ENCODE measurements at regions not wholly inside any gene's neighbourhood (a gene's known extent, or its start where the extent isn't known, plus 50 kb on each side); places are given as distances from the start of the nearest gene placed in this dataset.

DNA sequence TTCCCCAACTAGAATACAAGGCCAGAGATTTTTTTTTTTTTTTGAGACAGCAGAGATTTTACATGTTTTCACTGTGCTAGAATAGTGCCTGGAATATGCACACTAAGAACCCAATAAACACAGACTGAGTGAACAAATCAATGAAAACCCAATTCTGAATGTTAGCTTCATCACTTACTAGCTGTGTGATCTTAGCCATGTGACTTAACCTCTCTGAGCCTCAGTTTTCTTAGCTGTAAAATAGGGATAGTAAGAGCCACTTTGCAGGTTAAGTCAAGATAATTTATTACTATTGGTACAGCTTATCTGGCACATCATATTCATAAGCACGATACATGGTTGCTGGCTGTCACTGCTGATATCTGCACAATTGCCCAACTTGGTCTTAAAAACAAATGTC lies 140.6 kb downstream of the EN1 start (continued):
- TF ChIP-seq YY1 (IDR thresholded peaks at IDR 0.05), result no peak

DNA sequence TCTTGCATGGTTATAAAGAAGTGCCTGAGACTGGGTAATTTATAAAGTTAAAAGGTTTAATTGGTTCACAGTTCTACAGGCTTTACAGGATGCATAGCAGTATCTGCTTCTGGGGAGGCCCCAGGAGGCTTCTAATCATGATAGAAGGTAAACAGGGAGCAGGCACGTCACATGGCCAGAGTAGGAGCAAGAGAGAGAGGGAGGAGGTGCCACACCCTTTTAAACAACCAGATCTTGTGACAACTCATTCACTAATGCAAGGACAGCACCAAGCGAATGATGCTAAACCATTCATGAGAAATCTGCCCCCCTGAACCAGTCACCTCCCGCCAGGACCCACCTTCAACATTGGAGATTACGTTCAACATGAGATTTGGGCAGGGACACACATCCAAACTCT lies 141.1 kb downstream of the EN1 start:
- Histone ChIP-seq H3K36me3 (ENCODE audit: control insufficient read depth in 4 of 4, insufficient read depth in 3 of 4, low read depth in 1 of 4, low read length in 3 of 4) (no peaks in the 10 kb centered on the region), H3K27ac (ENCODE audit: low read depth in 1 of 2, low read length in 2 of 2) (no peak overlapping the region), H3K9me3 (ENCODE audit: control insufficient read depth in 4 of 4, low read length in 3 of 4) (no peaks in the 10 kb centered on the region), H3K27me3 (ENCODE audit: control insufficient read depth in 4 of 4, insufficient read depth in 4 of 4, low read length in 3 of 4) (peaks cover 0 to 6% (median 1%) of the 10 kb centered on the region in 4 donors), H3K9ac (ENCODE audit: low read depth in 1 of 2, low read length in 2 of 2) (no peak overlapping the region), H3K4me3 (ENCODE audit: low read depth in 1 of 3, low read length in 3 of 3) (no peak overlapping the region), H3K4me1 (ENCODE audit: control insufficient read depth in 4 of 4, insufficient read depth in 4 of 4, low read length in 3 of 4) (no peaks in the 10 kb centered on the region)
- 62% methylated on average over 4 of the region's 4 CpGs for WGBS
- TF ChIP-seq HNF4G (IDR thresholded peaks at IDR 0.05) (no peak), JUND (IDR thresholded peaks at IDR 0.05) (no peak)
- DNase-seq (ENCODE audit: low spot score), result no peak

DNA sequence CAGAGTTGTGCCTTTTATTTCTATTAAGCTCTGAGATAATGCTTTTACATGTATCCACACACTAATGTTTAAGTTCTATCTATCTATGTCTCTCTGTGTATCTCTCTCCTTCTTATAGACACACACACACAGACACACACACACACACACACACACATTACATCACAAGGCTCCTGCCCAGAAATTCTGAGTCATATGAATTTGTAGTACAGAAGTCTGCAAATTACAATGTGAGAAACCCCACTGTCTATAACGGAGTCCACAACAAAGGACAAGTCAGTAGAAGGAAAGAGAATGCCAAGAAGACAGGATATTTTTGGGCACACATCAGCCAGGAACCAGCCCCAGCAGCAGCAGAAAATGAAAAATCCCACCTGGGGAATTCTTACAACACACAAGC lies 142.4 kb downstream of the EN1 start:
- no peaks in the 10 kb centered on the region for H3K9me3 ChIP-seq (ENCODE audit: control insufficient read depth in 4 of 4, low read length in 3 of 4)
- H3K9ac ChIP-seq (ENCODE audit: low read depth in 1 of 2, low read length in 2 of 2), result no peak overlapping the region
- H3K27ac ChIP-seq (ENCODE audit: low read depth in 1 of 2, low read length in 2 of 2), result no peak overlapping the region
- TF ChIP-seq, protein P1, sequence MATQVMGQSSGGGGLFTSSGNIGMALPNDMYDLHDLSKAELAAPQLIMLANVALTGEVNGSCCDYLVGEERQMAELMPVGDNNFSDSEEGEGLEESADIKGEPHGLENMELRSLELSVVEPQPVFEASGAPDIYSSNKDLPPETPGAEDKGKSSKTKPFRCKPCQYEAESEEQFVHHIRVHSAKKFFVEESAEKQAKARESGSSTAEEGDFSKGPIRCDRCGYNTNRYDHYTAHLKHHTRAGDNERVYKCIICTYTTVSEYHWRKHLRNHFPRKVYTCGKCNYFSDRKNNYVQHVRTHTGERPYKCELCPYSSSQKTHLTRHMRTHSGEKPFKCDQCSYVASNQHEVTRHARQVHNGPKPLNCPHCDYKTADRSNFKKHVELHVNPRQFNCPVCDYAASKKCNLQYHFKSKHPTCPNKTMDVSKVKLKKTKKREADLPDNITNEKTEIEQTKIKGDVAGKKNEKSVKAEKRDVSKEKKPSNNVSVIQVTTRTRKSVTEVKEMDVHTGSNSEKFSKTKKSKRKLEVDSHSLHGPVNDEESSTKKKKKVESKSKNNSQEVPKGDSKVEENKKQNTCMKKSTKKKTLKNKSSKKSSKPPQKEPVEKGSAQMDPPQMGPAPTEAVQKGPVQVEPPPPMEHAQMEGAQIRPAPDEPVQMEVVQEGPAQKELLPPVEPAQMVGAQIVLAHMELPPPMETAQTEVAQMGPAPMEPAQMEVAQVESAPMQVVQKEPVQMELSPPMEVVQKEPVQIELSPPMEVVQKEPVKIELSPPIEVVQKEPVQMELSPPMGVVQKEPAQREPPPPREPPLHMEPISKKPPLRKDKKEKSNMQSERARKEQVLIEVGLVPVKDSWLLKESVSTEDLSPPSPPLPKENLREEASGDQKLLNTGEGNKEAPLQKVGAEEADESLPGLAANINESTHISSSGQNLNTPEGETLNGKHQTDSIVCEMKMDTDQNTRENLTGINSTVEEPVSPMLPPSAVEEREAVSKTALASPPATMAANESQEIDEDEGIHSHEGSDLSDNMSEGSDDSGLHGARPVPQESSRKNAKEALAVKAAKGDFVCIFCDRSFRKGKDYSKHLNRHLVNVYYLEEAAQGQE (IDR thresholded peaks at IDR 0.05), result no peak
- TF ChIP-seq HNF4G (IDR thresholded peaks at IDR 0.05), result no peak
- TF ChIP-seq EGR1 (IDR thresholded peaks at IDR 0.05; ENCODE audit: low read depth in 2 of 2), result no peak
- TF ChIP-seq, protein P2, sequence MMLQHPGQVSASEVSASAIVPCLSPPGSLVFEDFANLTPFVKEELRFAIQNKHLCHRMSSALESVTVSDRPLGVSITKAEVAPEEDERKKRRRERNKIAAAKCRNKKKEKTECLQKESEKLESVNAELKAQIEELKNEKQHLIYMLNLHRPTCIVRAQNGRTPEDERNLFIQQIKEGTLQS (IDR thresholded peaks at IDR 0.05), result no peak
- no peak for TF ChIP-seq GABPA (IDR thresholded peaks at IDR 0.05 in 1 of 2, conservative IDR thresholded peaks at IDR 0.05 in 1 of 2)
- TF ChIP-seq YY1 (IDR thresholded peaks at IDR 0.05), result no peak
- TF ChIP-seq TAF1 (conservative IDR thresholded peaks at IDR 0.05), result no peak
- no peak for TF ChIP-seq FOXA1 (IDR thresholded peaks at IDR 0.05)
- no peak for TF ChIP-seq FOXA2 (IDR thresholded peaks at IDR 0.05)
- TF ChIP-seq NR2F2 (IDR thresholded peaks at IDR 0.05), result no peak
- TF ChIP-seq, protein P3, sequence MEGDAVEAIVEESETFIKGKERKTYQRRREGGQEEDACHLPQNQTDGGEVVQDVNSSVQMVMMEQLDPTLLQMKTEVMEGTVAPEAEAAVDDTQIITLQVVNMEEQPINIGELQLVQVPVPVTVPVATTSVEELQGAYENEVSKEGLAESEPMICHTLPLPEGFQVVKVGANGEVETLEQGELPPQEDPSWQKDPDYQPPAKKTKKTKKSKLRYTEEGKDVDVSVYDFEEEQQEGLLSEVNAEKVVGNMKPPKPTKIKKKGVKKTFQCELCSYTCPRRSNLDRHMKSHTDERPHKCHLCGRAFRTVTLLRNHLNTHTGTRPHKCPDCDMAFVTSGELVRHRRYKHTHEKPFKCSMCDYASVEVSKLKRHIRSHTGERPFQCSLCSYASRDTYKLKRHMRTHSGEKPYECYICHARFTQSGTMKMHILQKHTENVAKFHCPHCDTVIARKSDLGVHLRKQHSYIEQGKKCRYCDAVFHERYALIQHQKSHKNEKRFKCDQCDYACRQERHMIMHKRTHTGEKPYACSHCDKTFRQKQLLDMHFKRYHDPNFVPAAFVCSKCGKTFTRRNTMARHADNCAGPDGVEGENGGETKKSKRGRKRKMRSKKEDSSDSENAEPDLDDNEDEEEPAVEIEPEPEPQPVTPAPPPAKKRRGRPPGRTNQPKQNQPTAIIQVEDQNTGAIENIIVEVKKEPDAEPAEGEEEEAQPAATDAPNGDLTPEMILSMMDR (IDR thresholded peaks at IDR 0.05; ENCODE audit: low read depth, low read length, missing input control), result no peak
- TF ChIP-seq JUND (IDR thresholded peaks at IDR 0.05), result no peak
- no peak for TF ChIP-seq HNF4A (conservative IDR thresholded peaks at IDR 0.05)
- TF ChIP-seq, protein P4, sequence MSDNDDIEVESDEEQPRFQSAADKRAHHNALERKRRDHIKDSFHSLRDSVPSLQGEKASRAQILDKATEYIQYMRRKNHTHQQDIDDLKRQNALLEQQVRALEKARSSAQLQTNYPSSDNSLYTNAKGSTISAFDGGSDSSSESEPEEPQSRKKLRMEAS (IDR thresholded peaks at IDR 0.05), result no peak
- TF ChIP-seq RAD21 (IDR thresholded peaks at IDR 0.05), result no peak
- TF ChIP-seq, protein P5, sequence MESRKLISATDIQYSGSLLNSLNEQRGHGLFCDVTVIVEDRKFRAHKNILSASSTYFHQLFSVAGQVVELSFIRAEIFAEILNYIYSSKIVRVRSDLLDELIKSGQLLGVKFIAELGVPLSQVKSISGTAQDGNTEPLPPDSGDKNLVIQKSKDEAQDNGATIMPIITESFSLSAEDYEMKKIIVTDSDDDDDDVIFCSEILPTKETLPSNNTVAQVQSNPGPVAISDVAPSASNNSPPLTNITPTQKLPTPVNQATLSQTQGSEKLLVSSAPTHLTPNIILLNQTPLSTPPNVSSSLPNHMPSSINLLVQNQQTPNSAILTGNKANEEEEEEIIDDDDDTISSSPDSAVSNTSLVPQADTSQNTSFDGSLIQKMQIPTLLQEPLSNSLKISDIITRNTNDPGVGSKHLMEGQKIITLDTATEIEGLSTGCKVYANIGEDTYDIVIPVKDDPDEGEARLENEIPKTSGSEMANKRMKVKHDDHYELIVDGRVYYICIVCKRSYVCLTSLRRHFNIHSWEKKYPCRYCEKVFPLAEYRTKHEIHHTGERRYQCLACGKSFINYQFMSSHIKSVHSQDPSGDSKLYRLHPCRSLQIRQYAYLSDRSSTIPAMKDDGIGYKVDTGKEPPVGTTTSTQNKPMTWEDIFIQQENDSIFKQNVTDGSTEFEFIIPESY (IDR thresholded peaks at IDR 0.05), result no peak
- WGBS, result 75% methylated on average over 1 of the region's 1 CpG
- no peaks in the 10 kb centered on the region for H3K4me1 ChIP-seq (ENCODE audit: control insufficient read depth in 4 of 4, insufficient read depth in 4 of 4, low read length in 3 of 4)
- no peak overlapping the region for H3K4me3 ChIP-seq (ENCODE audit: low read depth in 1 of 3, low read length in 3 of 3)
- H3K27me3 ChIP-seq (ENCODE audit: control insufficient read depth in 4 of 4, insufficient read depth in 4 of 4, low read length in 3 of 4), result peaks cover 0 to 6% (median 1%) of the 10 kb centered on the region in 4 donors
- no peaks in the 10 kb centered on the region for H3K36me3 ChIP-seq (ENCODE audit: control insufficient read depth in 4 of 4, insufficient read depth in 3 of 4, low read depth in 1 of 4, low read length in 3 of 4)
- no peak for DNase-seq (ENCODE audit: low spot score)

All from liver (tissue), 8 donors.